Neural cell (in vitro differentiated cells): ENCODE measurements at regions not wholly inside any gene's neighbourhood (a gene's known extent, or its start where the extent isn't known, plus 50 kb on each side); places are given as distances from the start of the nearest gene placed in this dataset.

Source experiments
- EZH2 ChIP-seq: fragments of 200-600, 300-800 bp; shearing (Covaris generic), sonication (generic); IDR thresholded peaks from 2 replicates; pipeline ENCODE4 v1.6.1; 2014; ENCODE audit warnings: antibody characterized with exemption, low read length, borderline replicate concordance, mild to moderate bottlenecking; ENCODE audit not compliant: insufficient read depth, poor library complexity, severe bottlenecking
- SMC3 ChIP-seq: fragments of 450-650 bp; conservative IDR thresholded peaks from 2 replicates; pipeline ENCODE4 v1.6.1; 2014; ENCODE audit warnings: antibody characterized with exemption, mild to moderate bottlenecking, moderate library complexity; ENCODE audit not compliant: poor library complexity
- TAF1 ChIP-seq: IDR thresholded peaks from 2 replicates; pipeline ENCODE4 v1.6.1; 2012; ENCODE audit warnings: low read depth
- TF ChIP-seq, protein P1 (sequence below): fragments of 450-650 bp; IDR thresholded peaks from 2 replicates; pipeline ENCODE4 v1.5.1; 2014; ENCODE audit warnings: antibody characterized with exemption, mild to moderate bottlenecking, moderate library complexity; ENCODE audit not compliant: poor library complexity, severe bottlenecking
- TF ChIP-seq, protein P2 (sequence below): IDR thresholded peaks from 2 replicates; pipeline ENCODE4 v1.6.1; 2012; ENCODE audit warnings: borderline replicate concordance

DNA sequence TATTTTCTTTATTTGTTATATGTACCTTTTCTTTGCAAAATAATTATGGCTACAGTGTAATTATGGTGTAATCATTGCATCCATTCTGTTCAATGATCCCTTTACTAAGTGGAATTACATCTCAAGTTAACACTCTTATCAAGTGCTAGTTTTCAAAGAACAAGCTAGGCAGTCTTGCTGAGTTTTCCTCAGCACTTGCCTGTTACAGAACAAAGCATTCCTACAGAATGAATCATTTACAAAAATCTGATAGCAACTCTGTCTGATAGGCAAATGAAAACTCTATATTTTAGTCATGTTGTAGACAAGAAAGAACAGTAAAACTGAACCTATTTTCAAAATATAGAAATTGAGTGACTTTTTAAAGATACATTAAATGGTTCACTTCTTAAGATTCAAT lies 109.8 kb upstream of the POU3F2 start:
- TF ChIP-seq, protein P1, sequence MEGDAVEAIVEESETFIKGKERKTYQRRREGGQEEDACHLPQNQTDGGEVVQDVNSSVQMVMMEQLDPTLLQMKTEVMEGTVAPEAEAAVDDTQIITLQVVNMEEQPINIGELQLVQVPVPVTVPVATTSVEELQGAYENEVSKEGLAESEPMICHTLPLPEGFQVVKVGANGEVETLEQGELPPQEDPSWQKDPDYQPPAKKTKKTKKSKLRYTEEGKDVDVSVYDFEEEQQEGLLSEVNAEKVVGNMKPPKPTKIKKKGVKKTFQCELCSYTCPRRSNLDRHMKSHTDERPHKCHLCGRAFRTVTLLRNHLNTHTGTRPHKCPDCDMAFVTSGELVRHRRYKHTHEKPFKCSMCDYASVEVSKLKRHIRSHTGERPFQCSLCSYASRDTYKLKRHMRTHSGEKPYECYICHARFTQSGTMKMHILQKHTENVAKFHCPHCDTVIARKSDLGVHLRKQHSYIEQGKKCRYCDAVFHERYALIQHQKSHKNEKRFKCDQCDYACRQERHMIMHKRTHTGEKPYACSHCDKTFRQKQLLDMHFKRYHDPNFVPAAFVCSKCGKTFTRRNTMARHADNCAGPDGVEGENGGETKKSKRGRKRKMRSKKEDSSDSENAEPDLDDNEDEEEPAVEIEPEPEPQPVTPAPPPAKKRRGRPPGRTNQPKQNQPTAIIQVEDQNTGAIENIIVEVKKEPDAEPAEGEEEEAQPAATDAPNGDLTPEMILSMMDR, result no peak
- TF ChIP-seq, protein P2, sequence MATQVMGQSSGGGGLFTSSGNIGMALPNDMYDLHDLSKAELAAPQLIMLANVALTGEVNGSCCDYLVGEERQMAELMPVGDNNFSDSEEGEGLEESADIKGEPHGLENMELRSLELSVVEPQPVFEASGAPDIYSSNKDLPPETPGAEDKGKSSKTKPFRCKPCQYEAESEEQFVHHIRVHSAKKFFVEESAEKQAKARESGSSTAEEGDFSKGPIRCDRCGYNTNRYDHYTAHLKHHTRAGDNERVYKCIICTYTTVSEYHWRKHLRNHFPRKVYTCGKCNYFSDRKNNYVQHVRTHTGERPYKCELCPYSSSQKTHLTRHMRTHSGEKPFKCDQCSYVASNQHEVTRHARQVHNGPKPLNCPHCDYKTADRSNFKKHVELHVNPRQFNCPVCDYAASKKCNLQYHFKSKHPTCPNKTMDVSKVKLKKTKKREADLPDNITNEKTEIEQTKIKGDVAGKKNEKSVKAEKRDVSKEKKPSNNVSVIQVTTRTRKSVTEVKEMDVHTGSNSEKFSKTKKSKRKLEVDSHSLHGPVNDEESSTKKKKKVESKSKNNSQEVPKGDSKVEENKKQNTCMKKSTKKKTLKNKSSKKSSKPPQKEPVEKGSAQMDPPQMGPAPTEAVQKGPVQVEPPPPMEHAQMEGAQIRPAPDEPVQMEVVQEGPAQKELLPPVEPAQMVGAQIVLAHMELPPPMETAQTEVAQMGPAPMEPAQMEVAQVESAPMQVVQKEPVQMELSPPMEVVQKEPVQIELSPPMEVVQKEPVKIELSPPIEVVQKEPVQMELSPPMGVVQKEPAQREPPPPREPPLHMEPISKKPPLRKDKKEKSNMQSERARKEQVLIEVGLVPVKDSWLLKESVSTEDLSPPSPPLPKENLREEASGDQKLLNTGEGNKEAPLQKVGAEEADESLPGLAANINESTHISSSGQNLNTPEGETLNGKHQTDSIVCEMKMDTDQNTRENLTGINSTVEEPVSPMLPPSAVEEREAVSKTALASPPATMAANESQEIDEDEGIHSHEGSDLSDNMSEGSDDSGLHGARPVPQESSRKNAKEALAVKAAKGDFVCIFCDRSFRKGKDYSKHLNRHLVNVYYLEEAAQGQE, result no peak
- no peak for TF ChIP-seq TAF1
- no peak for TF ChIP-seq EZH2
- TF ChIP-seq SMC3, result no peak
